Thymus (tissue), 11 donors: ENCODE measurements at regions not wholly inside any gene's neighbourhood (a gene's known extent, or its start where the extent isn't known, plus 50 kb on each side); places are given as distances from the start of the nearest gene placed in this dataset.

Experiments used
- DNase-seq, 9 donors: peaks; one replicate each; pipeline ENCODE4 v3.0.0-alpha.2; 2013; ENCODE audit warnings: low spot score in 9 of 9, low read depth in 6 of 9, missing footprints in 1 of 9
- H3K27ac ChIP-seq, 2 donors: one replicate each; pipeline ENCODE4 v1.5.1; 2013; ENCODE audit warnings: control low read depth in 1 of 2, low read depth in 1 of 2, low read length in 1 of 2, mild to moderate bottlenecking in 1 of 2, moderate library complexity in 1 of 2
- H3K27me3 ChIP-seq, 2 donors: one replicate each; pipeline ENCODE4 v1.5.1; 2013; ENCODE audit warnings: low read length in 1 of 2; ENCODE audit not compliant: control insufficient read depth in 2 of 2, insufficient read depth in 1 of 2
- H3K36me3 ChIP-seq, 2 donors: one replicate each; pipeline ENCODE4 v1.5.1; 2013; ENCODE audit warnings: low read length in 1 of 2, mild to moderate bottlenecking in 1 of 2, moderate library complexity in 1 of 2; ENCODE audit not compliant: control insufficient read depth in 2 of 2, insufficient read depth in 2 of 2
- H3K4me1 ChIP-seq, 2 donors: one replicate each; pipeline ENCODE4 v1.5.1; 2013; ENCODE audit warnings: low read length in 2 of 2; ENCODE audit not compliant: control insufficient read depth in 2 of 2, insufficient read depth in 2 of 2
- H3K4me3 ChIP-seq, 2 donors: one replicate each; pipeline ENCODE4 v1.5.1; 2013; ENCODE audit warnings: low read length in 2 of 2, control low read depth in 1 of 2, mild to moderate bottlenecking in 1 of 2
- H3K9me3 ChIP-seq, 2 donors: one replicate each; pipeline ENCODE4 v1.5.1; 2013; ENCODE audit warnings: low read length in 1 of 2, mild to moderate bottlenecking in 1 of 2; ENCODE audit not compliant: control insufficient read depth in 2 of 2, insufficient read depth in 1 of 2
- WGBS: extraction: QIAGEN DNeasy Blood & Tissue Kit; methylation state at CpG from one replicate; pipeline ENCODE4 v1.1.7; 2013; 5-methylcytosine and 5-hydroxymethylcytosine counted together
- donor health status: healthy.

GRCh38 chr5:17690473-17690872 lies 56.2 kb downstream of the TAF11L14 start:
- Histone ChIP-seq H3K4me1 (no peaks in the 10 kb centered on the region), H3K9me3 (peaks cover 1 to 2% of the 10 kb centered on the region in 2 donors), H3K36me3 (no peaks in the 10 kb centered on the region), H3K27me3 (no peaks in the 10 kb centered on the region), H3K27ac (no peak overlapping the region), H3K4me3 (no peak overlapping the region)
- DNase-seq: no peak
- WGBS: 52% methylated on average over 3 of the region's 3 CpGs

GRCh38 chr5:17691762-17692161 lies 57.5 kb downstream of the TAF11L14 start:
- no peak for DNase-seq
- Histone ChIP-seq H3K4me1 (no peaks in the 10 kb centered on the region), H3K27ac (no peak overlapping the region), H3K36me3 (no peaks in the 10 kb centered on the region), H3K9me3 (peaks cover 1 to 2% of the 10 kb centered on the region in 2 donors), H3K4me3 (no peak overlapping the region), H3K27me3 (no peaks in the 10 kb centered on the region)
- WGBS: 93% methylated on average over 1 of the region's 1 CpG

GRCh38 chr5:17694371-17694770 lies 60.1 kb downstream of the TAF11L14 start:
- DNase-seq: no peak
- no peak overlapping the region for H3K4me3 ChIP-seq
- peaks cover 1 to 2% of the 10 kb centered on the region in 2 donors for H3K9me3 ChIP-seq
- no peak overlapping the region for H3K27ac ChIP-seq
- no peaks in the 10 kb centered on the region for H3K27me3 ChIP-seq
- no peaks in the 10 kb centered on the region for H3K4me1 ChIP-seq
- no peaks in the 10 kb centered on the region for H3K36me3 ChIP-seq

- H3K4me3 ChIP-seq: no peak overlapping the region
- no peak overlapping the region for H3K27ac ChIP-seq
- H3K27me3 ChIP-seq: no peaks in the 10 kb centered on the region
- DNase-seq: no peak
- H3K9me3 ChIP-seq: peaks cover 1 to 2% of the 10 kb centered on the region in 2 donors
- no peaks in the 10 kb centered on the region for H3K4me1 ChIP-seq
- WGBS: 95% methylated on average over 2 of the region's 2 CpGs
- H3K36me3 ChIP-seq: no peaks in the 10 kb centered on the region
Measured at GRCh38 chr5:17694914-17695313, 60.7 kb downstream of the TAF11L14 start.

- no peak overlapping the region for H3K4me3 ChIP-seq
- H3K27me3 ChIP-seq: no peaks in the 10 kb centered on the region
- 62% methylated on average over 1 of the region's 1 CpG for WGBS
- no peaks in the 10 kb centered on the region for H3K4me1 ChIP-seq
- no peak for DNase-seq
- H3K27ac ChIP-seq: no peak overlapping the region
- peaks cover 0 to 1% of the 10 kb centered on the region in 2 donors for H3K9me3 ChIP-seq
- no peaks in the 10 kb centered on the region for H3K36me3 ChIP-seq
Measured at GRCh38 chr5:17696627-17697026, 62.4 kb downstream of the TAF11L14 start.

- no peak overlapping the region for H3K27ac ChIP-seq
- no peaks in the 10 kb centered on the region for H3K27me3 ChIP-seq
- peaks cover 0 to 1% of the 10 kb centered on the region in 2 donors for H3K9me3 ChIP-seq
- DNase-seq: no peak
- 93% methylated on average over 3 of the region's 3 CpGs for WGBS
- H3K4me1 ChIP-seq: no peaks in the 10 kb centered on the region
- no peak overlapping the region for H3K4me3 ChIP-seq
- H3K36me3 ChIP-seq: no peaks in the 10 kb centered on the region
Measured at GRCh38 chr5:17697671-17698070, 63.4 kb downstream of the TAF11L14 start.

GRCh38 chr5:17709011-17709710 lies 74.9 kb downstream of the TAF11L14 start:
- H3K4me1 ChIP-seq: no peaks in the 10 kb centered on the region
- no peaks in the 10 kb centered on the region for H3K9me3 ChIP-seq
- no peaks in the 10 kb centered on the region for H3K36me3 ChIP-seq
- no peak overlapping the region for H3K27ac ChIP-seq
- no peaks in the 10 kb centered on the region for H3K27me3 ChIP-seq
- H3K4me3 ChIP-seq: no peak overlapping the region
- DNase-seq: no peak
- WGBS: 97% methylated on average over 2 of the region's 2 CpGs

GRCh38 chr5:17713301-17713700 lies 79.0 kb downstream of the TAF11L14 start:
- no peak for DNase-seq
- 92% methylated on average over 1 of the region's 1 CpG for WGBS
- Histone ChIP-seq H3K27me3 (no peaks in the 10 kb centered on the region), H3K27ac (no peak overlapping the region), H3K4me1 (no peaks in the 10 kb centered on the region), H3K4me3 (no peak overlapping the region), H3K9me3 (no peaks in the 10 kb centered on the region), H3K36me3 (no peaks in the 10 kb centered on the region)

- WGBS: 97% methylated on average over 4 of the region's 4 CpGs
- Histone ChIP-seq H3K27ac (no peak overlapping the region), H3K27me3 (no peaks in the 10 kb centered on the region), H3K4me1 (no peaks in the 10 kb centered on the region), H3K9me3 (no peaks in the 10 kb centered on the region), H3K36me3 (no peaks in the 10 kb centered on the region), H3K4me3 (no peak overlapping the region)
- DNase-seq: no peak
Measured at GRCh38 chr5:17714186-17714585, 79.9 kb downstream of the TAF11L14 start.
